Astrocyte (in vitro differentiated cells and primary cell): ENCODE measurements at regions not wholly inside any gene's neighbourhood (a gene's known extent, or its start where the extent isn't known, plus 50 kb on each side); places are given as distances from the start of the nearest gene placed in this dataset.

Experiments
- EZH2 ChIP-seq: IDR thresholded peaks from 2 replicates; pipeline ENCODE4 v1.6.1; 2012; ENCODE audit warnings: mild to moderate bottlenecking, low read length, inconsistent platforms; ENCODE audit not compliant: insufficient read depth
- TF ChIP-seq, protein P1 (sequence below): IDR thresholded peaks from 2 replicates; pipeline ENCODE4 v1.5.1; 2011; ENCODE audit warnings: low read depth, mild to moderate bottlenecking, inconsistent platforms, low read length, moderate library complexity; ENCODE audit not compliant: insufficient read depth

DNA sequence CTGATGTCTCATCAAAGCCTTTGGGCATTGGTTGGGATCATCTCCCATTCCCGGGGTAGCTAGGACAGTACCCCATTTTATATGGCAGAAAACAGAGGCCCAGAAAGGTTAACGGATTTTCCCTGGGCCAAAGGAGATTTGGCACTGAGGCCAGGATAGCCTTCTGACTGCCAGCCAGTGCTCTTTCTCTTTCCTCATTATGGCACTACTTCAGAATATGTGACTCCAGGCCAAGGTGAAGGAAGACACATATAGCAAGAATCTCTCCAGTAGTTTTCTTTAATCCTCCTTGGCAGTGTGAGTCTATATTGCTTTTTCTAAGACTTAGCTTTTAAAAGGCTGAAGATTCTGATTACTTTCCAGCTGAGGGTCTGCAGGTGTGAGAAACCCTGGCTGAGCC lies 94.8 kb upstream of the AMOTL1 start:
- TF ChIP-seq, protein P1, sequence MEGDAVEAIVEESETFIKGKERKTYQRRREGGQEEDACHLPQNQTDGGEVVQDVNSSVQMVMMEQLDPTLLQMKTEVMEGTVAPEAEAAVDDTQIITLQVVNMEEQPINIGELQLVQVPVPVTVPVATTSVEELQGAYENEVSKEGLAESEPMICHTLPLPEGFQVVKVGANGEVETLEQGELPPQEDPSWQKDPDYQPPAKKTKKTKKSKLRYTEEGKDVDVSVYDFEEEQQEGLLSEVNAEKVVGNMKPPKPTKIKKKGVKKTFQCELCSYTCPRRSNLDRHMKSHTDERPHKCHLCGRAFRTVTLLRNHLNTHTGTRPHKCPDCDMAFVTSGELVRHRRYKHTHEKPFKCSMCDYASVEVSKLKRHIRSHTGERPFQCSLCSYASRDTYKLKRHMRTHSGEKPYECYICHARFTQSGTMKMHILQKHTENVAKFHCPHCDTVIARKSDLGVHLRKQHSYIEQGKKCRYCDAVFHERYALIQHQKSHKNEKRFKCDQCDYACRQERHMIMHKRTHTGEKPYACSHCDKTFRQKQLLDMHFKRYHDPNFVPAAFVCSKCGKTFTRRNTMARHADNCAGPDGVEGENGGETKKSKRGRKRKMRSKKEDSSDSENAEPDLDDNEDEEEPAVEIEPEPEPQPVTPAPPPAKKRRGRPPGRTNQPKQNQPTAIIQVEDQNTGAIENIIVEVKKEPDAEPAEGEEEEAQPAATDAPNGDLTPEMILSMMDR: no peak
- no peak for TF ChIP-seq EZH2
